ENCODE measurements at regions not wholly inside any gene's neighbourhood (a gene's known extent, or its start where the extent isn't known, plus 50 kb on each side); places are given as distances from the start of the nearest gene placed in this dataset.

DNA sequence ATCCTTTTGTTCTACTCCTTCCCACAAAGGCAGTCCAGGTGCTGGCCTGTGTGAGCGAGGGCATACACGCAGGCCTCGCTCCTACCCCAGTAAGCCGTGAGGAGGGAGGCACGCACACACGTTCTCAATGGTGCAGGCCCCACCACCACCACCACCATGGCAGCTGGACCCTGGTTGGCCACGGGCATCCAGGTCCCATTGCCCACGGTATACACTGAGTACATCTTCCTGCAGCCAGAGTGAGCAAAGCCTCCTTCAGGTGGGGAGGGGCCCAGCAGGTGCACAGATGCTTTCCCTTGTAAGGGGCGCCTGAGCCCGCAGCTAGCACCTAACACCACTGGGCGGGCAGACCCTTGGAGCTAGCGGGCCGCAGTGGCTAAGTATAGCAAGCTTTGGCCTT is 373.3 kb upstream of the MKI67 start:
- no peak for DNase-seq

DNA sequence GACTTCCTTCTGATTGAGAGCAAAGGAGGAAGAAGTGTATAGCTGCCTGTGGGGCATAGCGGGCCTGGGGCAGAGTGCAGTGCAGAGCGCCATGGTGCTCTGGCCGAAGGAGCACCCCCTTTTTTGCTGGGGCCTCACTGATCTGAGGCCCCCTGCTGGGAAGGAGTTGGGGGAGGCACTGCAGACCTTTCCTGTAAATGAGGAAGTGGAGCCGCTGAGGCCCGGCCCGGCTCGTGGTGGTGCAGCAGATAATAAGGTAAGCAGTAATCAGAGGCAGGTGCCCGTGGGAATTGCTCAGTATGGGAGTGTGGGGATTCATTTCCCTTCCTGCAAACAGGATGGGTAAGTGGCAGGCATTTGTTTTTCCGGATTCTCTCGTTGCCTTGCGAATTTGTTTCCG is 373.7 kb upstream of the MKI67 start:
- DNase-seq, result no peak

DNA sequence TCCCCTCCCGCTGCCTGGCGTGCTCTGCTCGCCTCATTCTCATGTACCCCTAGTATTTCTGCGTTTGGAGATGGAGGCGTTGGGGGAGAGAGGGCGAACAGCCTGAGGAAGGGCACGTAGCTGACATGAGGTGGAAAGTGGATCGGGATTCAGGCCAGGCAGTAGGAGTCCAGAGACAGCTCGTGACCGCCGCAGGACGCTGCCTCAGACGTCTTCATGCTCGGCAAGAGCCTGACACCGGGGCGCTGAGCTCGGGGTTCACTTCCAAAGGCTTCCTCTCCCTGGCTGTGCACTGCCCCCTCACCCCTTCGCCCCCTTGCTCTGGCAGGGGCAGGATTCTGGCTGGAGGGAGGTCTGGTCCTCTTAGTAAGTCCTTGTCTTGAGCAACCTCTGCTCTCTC is 374.4 kb upstream of the MKI67 start:
- no peak for DNase-seq

DNA sequence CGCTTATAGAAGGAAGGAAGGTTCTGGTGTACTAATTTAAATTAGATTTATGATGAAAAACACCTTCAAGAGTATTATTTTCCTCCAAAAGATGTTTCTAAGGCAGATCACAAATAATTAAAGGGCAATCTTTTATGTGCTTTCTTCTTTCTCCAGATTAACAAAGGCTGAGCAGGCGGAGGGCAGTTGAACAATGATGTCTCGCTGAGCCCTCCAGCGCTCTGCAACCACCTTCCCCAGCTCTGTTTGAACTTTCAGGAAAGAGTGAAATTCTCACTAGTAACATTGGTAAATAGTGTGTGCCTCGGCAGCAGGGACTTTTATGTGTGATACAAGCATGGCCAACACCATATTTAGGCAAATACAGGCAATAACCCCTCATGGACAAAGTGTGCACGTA is 379.1 kb upstream of the MKI67 start:
- no peak for DNase-seq

DNA sequence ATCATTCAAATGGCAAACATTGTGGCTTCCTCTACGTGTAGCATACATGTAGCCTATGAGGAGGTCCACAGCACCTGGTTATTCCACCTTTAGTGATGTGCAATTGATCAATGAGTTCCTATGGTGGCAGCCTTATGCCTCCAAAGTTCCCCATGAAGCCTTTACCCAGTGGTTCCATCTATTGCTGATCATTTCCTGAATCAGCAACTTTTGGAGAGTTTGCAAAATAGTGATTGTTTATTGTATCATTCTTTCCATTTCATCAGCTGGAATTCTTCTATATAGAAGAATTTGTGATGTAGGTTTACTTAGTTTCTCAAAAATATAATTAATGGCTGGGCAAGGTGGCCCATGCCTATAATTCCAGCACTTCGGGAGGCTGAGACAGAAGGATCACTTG is 380.2 kb upstream of the MKI67 start:
- no peak for DNase-seq

DNA sequence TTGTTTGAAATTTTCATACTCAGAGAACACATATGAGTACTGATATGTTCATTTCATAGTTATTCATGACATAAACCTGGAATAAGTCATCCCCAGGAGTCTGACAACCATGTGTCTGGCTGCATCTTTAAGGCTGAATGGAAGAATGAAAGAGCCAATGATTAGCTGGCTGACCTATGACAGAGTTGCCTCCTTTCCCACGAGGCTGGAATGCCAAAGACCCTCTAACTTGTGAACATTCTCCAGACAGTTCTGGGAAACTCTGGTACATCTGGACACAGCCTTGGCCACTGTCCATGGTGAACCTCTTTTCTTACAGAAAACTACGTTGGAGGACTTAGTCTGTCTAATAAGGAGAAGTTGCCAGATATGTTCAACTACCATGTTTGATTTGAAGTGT is 380.8 kb upstream of the MKI67 start:
- no peak for DNase-seq

DNA sequence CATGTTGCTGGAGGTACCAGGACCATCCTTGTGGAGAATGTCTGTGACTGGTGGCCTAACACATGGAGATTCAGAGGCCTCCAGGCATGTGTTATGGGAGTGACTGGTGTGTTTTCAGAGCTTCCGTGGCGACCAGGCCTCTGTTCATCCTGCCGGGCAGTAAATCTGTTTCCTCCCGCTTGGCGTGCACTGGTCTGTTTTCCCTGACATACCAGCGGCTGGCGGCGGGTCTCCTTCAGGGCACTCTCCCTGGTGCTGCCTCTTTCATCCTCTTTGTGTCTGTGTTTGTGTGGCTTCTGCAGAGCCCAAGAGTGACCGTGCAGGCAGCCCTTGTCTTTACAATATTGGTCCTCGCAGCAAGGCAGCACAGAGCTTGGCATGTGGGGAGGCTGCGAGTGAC is 385.1 kb upstream of the MKI67 start:
- no peak for DNase-seq

DNA sequence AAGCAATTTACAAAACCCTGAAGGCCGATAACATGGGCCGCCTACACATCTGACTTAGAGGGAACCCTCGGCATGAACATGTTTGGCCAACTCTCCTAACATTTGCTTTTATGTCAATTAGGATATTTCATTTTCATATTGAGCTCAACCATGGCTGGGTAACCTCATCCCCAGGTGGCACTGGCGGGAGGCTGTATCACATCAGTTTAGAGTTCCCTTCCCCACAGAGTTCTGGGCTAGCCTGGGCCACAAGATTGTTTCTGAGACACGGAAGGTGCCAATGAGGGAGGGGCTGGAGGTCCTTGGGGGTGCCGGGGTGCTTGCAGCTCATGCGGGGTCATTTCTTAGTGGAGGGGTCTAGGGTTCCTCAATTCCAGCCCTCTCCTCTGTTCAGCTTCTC is 386.5 kb upstream of the MKI67 start:
- DNase-seq, result no peak

DNA sequence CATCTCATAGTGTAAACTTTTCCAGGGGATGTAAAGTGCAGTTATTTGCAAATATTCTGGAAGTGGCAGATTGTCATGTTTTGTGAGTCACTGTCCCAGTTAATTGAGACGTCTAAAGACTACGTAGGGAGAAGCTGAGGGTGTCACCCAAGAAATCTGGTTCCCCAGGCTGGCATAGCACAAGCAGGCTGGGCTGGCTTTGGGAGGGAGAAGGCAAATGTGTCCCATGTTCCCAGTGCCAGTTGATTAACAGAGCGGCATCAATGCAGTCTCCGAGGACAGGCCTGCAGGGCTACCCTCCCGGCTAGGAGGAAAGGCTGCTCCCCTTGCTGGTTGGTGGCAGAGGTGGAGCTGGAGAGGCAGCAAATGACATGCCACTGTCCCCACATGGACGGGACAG is 388.3 kb upstream of the MKI67 start:
- DNase-seq, result no peak

DNA sequence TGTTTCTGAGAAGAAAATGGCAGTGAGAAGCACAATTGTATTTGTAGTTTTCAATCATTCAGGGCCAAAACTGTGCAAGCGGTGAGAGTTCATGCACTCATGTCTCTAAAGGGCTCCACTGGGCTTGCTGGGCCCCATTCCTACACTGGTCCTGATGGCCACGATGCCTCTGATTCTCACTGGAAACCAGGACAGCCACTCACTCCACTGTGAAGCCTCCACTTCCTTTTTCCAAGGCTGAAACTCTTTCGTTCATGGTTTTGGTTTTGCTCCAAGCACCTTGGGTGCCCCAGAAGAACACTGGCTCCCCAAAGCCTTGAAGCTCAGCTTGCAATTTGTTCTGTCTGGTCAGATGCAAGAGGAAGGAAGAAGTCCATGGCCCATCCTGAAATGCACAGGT is 390.0 kb upstream of the MKI67 start:
- DNase-seq, result no peak

DNA sequence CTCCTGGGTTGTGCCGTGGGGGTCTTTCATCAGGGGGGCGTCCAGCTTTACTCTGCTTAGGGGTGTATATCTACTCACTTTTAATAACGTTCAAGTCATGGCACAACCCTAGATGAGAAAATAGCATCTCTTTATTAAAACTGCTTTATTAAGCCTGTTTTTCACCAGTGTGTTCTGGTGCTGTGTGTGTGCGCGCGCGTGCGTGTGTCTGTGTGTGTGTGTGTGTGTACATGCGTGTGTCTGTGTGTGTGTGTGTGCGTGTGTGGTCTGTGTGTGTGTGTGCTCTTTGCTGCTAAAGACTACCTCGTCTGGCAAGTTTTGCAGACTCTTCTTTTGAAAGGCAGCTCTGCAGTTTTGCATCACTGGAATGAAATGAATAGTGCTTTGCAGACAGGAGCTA is 390.9 kb upstream of the MKI67 start:
- DNase-seq, result no peak

DNA sequence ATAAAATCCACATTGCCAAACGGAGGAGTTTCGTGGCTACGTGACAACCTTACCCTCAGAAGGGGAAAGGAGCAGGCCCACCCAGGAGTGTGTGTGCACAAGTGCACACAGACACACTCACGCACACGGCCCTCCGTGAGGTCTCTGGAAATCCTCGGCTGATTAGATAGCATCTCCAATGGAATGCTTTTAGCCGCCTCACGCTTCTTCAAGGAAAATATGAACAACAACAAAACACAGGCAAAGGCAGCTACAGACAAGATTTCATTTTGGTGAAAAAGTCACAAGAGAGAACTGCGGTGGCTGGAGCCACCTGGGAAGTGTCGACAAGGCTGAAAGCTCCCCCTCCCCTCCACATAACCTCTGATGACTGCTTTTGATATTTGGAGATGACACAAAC is 391.8 kb upstream of the MKI67 start:
- DNase-seq, result no peak

DNA sequence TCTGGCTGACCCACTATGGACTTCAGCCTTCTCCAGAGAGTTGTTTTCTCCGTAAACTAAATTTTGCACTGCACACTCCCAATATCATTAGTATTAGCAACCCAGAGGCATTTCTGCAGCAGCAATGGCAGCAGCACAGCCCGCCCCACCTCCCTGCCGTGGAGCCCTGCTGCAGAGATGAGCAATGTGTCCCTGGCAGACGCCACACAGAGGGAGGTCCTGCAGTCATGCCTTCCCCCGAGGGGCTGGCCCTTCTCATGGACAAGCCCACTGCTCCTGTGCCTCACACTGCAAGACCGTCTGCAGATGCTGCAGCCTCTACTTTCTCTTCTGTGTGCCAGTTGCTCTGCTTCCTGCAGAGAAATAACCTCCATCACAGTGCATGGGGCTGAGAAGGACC is 393.4 kb upstream of the MKI67 start:
- no peak for DNase-seq

DNA sequence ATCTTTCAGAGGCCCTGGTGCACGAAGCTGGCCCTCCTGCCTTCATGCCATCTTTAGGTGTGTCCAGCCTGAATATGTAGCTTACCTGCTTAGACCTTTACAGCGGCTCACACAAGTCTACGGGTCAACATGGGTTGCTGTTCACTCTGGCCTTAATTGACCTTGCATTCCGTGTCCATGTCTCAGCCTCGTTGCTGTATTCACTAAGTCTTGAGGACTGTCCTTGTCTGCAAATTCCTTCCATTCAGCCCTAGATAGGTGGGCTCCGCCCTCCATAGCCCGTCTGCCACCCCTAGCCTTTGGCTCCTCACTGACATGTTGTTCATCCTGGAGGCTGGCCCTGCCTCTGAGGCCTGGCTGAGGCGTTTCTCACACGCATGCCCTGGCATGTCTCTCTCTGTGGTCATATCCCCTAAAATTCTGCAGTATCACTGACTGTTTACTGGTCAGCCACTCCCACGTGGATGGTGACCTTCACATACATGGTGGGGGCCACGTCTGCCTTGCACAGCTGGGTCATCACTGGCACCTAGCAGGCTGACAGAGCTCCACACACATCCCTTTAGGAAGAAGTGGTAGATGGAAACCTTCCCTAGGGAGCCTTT is 394.1 kb upstream of the MKI67 start:
- no peak for DNase-seq

DNA sequence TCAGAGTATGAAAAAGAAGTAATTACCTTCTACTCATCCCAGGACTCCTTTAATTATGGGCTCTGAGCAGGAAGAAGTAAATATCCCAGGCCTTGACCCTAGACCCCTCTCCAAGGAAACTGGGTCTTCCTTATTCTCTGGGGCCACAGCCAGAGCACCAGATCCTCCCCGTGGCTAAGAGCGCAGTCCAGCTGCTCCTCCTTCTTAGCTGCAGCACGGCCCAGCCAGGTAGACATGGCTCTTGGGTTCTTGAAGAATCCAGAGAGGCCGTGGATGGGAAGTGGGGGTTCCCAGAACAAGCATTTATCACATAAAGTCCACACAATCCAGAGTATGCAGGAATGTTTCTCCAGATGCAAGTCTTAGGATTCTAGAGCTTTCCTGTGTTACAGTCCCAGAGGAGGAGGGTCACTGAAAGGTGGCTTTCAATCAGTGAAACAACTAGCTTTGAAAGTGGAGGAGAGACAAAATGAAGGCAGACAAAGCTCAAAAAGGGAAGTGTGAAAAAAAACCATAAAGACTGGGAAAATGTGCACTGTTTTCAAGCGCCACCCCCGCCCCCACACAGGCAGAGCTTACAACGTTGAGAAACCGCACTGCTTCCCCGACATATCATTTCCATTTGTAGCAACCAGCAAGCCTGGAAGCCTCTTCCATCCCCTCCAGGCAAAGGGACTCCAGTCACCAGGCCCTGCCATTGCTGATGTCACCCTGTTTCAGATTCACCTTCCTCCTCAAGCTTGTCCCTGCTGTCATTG is 396.5 kb upstream of the MKI67 start:
- DNase-seq, result no peak

DNA sequence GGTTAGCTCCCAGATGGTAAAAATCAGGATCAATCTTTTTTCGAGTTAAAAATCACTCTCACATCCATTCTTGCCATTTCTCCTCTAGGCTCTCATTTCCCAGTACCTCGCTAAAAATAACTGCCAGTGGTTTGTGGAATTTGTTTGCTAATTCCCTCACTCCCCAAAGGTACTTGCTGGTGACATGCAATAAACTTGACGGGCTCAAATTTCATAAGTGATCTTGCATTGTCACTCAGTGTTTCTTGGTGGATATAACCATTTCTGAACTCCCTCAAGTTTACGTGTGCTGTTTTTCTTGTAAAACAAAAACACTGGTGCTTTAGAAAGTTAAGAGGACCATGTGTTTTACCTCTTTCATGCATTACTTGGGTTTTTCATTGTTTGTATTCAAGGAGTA is 399.2 kb upstream of the MKI67 start:
- no peak for DNase-seq

DNA sequence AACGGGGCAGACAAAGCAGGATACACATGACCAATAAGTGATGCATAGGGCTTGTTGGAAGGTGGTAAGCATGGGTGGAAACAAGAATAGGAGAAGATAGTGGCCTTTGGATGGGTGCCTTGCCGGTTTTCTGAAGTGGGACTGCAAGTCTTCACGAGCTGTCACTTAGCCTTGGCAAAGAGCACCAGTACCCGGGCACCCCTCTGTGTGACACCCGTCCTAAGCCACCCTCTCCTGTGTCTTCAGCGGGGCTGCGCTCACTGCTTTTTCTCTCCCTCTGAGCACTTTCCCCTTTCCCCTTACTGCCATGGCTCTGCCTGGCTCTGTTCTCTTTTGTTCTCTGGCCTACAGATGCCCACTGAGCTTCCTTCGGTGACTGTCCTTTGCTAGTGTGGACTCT is 399.7 kb upstream of the MKI67 start:
- DNase-seq, result no peak

DNA sequence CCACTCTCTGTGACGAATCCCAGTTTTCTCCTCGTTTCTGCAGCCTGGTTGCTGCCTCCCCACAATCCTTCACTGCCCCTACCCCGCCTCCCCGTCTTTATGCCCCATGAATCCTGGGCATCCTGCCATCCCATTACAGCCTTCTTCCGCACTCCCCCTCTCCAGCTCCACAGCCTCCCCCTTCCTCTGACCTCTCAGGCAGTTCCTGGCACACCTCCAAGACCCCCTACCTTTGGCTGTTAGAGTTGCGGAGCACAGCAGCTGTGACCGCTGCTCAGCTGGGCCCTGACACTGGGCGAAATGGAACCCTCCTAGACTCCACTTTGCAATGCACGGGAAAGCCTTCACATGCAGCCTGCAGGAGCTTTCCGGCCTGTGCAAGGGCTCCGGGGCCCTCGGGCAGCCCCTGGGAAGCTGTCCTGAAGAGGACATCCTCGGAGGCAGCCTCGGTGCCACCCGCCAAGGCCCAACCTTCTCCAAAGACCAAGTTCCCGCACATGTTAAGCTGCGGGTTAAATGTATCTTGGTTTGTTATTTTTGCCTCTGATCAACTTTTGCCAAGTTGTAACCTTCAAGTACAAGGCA is 400.7 kb upstream of the MKI67 start:
- no peak for DNase-seq

DNA sequence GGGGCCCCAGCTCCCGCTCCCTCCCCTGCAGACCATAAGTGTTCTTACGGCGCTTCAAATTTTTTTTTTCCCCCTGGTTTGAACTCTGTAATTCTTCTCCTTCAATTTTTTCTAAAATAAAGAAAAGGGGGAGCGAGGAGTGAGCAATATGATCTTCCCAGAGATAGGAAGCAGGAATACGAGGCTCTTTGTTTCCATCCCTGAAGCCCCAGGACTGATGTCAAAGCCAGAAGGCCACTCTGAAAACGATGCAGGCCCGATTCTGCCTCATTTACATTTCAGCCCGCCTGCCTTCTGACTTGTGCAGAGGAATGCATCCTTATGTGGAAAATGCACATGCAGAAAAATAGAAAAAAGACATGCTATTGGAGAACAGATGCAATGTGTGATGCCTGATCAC is 401.5 kb upstream of the MKI67 start:
- no peak for DNase-seq

DNA sequence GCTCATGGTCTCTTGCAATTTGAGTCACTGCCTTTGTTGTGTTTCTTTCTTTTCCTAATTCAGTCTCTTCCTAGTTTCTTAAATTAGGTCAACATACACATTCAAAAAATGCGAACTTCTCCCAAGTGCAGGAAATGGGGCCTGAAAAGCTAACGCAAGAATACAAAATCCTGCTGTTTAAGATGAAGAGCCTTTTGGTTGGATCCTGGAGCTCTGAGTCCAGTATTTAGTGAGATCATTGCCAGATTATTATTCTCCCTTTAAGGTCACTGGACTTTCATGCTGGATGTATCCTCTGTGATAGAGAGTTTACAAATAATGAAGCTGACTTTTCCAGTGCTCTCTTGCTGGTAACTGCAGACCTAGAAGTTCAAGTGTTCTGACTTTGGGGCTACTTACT is 401.9 kb upstream of the MKI67 start:
- DNase-seq, result no peak

DNA sequence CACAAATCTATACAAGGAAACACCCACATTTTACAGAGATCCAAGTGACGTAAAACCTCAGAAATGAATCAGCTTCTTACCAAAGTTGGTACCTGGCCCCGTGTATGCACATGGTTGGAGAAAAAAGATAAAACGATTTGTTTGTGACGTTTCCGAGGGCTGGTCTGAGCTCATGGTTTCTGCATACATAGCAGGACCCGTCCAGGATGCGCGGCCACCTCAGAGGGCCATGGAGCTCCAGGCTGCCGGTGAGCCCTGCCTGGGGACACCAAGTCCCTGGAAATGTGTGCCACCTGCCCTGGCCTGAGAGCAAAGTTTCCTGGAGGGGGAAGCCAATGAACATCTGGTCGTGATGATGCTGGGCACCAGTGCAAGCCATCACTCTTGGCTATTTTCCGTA is 402.6 kb upstream of the MKI67 start:
- DNase-seq, result no peak

DNA sequence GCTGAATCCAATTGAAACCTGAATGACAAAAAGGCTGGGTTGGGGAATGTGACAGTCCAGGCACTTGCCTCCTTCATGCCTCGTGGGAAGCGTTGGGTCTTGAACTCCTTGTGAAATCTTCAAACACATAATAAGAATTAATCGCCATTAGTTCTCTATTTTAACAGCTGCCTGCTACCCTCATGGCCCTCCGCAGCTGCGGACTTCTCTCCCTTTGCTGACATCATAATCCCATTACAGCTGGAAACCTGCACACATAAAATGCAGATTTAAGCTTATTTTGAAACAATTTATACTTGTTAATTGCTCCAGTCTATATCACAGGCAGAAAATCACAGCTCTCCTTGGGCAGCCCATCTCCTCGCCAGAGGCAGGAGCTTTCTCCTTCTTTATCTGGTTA is 403.0 kb upstream of the MKI67 start:
- no peak for DNase-seq

DNA sequence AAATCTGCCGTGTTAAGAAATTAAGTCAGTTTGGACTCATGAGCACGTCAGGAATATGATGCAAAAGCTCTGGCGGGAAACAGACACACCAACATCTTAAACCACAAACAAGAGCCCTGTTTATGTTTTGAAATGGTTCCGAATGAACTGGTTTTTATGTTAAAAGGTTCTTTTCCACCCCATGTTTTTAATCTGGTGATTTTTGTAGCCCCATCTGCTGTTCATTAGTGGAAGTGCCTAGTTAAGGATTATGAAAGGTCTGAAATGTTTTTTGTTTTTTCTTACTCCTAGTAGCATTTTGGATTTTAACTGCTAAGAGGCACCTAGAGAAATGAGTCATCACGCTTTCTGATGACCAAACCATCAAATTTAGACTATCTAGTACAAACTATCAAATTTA is 404.1 kb upstream of the MKI67 start:
- no peak for DNase-seq

DNA sequence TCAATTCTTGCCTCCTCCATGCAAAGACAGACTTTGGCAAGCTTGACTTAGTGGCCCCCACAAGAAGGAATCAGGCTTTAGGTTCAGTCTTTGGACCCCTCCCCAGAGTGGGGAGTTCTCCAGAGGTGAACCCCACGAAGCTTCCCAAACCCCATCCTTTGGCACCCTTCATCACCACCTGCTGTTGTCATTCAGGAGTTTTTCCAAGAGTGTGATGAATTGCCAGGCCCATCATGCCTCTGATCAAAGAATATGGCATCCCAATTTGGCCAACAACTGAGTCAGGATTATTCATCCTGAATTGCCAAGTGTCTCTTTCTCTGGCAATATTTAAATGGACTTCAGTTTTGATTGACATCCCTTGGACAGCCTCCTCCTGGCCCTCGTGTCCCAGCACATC is 404.7 kb upstream of the MKI67 start:
- no peak for DNase-seq

DNA sequence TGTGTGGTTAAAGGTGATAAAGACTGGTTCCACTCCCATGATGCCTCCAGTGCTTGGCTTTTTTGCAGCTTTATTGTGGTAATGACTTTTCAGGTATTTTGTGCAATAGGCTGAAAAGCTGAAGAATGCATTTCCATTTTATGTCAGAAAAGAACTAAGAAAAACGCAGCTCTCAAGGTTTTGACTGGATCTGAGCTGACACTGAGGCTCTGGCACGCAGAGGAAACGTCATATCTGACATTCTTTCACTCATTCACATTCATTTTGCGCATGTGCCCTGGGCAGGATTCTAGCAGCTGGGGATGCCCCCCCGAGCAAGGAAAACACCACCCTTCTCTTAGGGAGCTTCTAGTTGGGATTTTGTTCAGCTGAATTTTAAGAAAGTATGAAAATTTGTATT is 408.5 kb upstream of the MKI67 start:
- no peak for DNase-seq
